Left forelimb (tissue), 1 donor: ENCODE measurements at regions not wholly inside any gene's neighbourhood (a gene's known extent, or its start where the extent isn't known, plus 50 kb on each side); places are given as distances from the start of the nearest gene placed in this dataset.
"Not testable (repeated sequence)": the region's sequence is repeated elsewhere in the genome, so short reads cannot be mapped to it uniquely, and the experiment has no call there.

Source experiments
- DNase-seq: peaks from one replicate; pipeline ENCODE4 v3.0.0-alpha.2; 2018; ENCODE audit warnings: low spot score

DNA sequence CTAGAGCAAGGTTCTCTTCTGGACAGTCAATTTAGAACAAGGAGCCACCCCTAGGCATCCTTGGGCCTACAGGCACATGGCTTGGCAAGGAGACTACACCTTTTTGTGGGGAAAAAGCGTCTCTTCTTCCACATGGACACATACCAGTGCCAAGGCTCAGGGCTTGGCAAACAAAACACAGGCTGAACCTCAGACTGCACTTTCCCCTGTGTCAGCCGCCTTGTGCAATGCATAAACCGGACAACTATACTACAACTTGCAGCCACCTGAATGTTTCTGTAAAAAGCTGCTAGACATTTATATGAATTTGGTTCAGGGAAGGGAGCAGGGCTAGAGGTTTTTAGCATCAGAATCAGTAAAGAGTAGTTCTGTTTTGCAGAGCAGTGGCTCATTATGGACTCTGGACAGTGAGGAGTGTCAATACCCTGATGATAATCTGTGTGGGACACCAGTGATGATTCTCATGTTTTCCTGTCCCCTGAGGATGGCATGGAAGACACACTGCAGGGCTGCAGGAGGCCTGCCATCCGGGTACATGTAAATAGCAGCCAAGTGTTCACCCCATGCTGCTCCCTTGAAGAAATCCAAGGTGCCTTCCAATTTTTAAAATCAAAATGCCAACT, 118.9 kb downstream of the GATA3 start:
- DNase-seq, result no peak

- DNase-seq, result no peak
Measured at GRCh38 chr10:8173866-8174243, 119.4 kb downstream of the GATA3 start.

- no peak for DNase-seq
Measured at GRCh38 chr10:8174762-8175161, 120.3 kb downstream of the GATA3 start.

GRCh38 chr10:8177526-8177925, 123.0 kb downstream of the GATA3 start:
- DNase-seq, result not testable (repeated sequence)

DNA sequence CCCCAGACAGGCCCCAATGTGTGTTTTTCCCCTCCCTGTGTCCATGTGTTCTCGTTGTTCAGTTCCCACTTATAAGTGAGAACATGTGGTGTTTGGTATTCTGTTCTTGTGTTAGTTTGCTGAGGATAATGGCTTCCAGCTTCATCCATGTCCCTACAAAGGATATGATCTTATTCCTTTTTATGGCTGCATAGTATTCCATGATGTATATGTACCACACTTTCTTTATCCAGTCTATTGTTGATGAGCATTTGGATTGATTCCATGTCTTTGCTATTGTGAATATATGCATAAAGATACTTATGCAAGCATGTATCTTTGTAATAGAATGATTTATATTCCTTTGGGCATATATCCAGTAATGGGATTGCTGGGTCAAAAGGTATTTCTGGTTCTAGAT, 125.3 kb downstream of the GATA3 start:
- not testable (repeated sequence) for DNase-seq

GRCh38 chr10:8180360-8181109, 126.0 kb downstream of the GATA3 start:
- DNase-seq, result no peak

GRCh38 chr10:8181496-8182157, 127.1 kb downstream of the GATA3 start:
- no peak for DNase-seq

DNA sequence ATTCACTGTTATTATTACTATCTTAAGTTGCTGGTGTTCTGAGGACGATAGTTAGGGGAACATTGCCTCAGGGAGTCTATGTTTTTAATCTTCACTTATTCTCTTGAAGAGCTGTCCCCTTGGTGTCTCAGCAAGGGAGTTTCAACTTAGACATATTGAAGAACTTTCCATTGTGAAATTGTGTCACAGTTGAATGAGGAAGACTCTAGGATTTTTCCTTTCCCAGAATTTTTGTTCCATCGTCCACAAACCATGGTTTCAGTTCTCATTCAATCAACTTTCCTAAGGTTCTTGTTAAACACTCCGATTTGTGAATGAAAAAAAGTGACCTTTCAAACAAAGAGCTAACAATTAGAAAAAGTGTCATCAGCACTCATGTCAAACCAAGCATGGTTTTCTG, 128.3 kb downstream of the GATA3 start:
- DNase-seq, result no peak

- DNase-seq, result no peak
Measured at GRCh38 chr10:8183241-8183704, 128.8 kb downstream of the GATA3 start.

- no peak for DNase-seq
Measured at GRCh38 chr10:8187171-8187666, 132.7 kb downstream of the GATA3 start.

DNA sequence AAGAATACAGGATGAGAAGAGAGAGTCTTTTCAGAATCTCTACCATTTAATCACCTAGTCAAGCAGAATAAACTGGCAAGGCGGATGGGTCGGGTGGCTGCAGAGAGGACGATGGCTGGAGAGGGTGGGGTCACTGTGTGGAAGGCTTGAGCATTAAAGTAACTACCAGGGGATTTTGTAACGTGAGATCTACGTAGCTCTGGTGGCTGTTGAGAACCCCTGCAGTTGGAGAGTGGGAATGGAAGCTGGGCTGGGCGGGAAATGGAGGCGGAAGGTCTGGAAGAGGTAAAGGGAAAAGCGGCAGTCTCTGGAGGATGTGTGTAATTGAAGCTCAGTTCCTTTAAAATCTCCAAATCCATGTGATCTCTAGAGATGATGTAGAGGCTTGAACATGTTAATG, 135.0 kb downstream of the GATA3 start:
- no peak for DNase-seq

DNA sequence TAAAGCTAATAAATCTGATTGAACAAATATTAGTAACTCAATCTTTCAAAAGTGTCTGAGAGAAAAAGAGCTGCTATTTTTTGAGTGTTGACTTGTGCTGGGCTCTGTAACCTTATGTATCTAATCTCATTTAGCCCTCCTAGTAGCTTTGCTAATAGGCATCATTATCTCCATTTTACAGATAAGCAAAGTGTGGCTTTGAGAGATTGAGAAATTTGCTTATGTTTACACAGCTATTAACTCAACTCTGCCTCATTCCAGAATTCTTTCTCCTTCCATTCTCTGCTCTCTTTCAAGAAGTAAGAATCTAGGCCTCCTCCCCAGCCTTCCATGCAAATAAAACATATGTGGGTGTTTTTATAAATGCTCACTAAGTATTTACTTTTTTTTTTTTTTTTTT, 137.8 kb downstream of the GATA3 start:
- no peak for DNase-seq

DNA sequence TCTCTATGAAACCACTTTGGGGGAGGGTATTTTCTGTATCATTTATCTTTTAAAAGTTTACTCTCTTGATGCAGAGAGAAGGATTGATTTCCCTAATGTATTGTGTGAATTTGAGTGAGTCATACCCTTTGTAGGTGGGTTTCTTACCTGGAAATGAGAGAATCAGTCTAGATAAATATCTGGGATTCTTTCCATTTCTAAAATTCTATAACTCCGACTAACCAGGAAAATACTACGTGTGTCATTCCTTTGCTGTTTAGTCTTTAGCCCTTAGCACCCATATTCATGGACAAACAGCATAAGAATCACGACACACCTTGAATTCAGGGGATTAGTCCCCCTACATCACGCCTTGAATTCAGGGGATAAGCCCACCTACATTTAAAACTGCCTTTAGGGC, 139.1 kb downstream of the GATA3 start:
- no peak for DNase-seq

- no peak for DNase-seq
Measured at GRCh38 chr10:8194050-8194449, 139.6 kb downstream of the GATA3 start.

DNA sequence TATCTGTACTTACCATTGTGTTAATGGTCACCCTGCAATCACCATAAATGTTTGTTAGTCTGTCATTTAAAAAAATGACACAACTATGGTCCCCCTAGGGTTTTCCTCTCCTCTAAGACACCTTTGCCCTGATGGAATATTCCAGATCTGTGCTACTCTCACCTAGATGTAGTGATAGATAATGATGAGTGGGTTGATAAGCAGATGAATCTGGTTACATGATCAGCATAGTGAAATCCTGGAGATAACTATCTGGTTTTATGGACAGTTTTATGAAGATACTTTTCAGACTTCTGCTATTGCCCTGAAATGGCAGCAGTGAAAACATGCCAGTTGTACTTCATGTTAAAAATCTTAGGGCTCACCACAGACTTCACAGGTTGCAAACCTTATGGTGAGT, 152.4 kb downstream of the GATA3 start:
- DNase-seq, result no peak

GRCh38 chr10:8211631-8212030, 157.1 kb downstream of the GATA3 start:
- no peak for DNase-seq

DNA sequence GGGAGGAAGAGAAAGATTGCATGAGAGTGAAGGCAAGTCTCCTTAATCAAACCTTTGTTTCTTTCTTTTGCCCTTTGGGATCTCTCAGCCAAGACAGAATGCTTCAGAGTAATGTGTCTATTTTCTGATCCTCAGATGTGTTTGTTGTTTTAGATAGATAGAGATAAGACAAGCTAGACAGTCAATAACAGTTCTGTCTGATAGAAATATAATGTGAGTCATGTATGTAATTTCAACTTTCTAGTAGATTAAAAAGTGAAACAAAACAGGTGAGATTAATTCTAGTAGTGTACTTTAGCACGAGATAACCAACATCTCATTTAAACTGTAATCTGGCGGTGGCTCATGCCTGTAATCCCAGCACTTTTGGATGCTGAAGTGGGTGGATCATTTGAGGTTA, 159.2 kb downstream of the GATA3 start:
- DNase-seq, result no peak

DNA sequence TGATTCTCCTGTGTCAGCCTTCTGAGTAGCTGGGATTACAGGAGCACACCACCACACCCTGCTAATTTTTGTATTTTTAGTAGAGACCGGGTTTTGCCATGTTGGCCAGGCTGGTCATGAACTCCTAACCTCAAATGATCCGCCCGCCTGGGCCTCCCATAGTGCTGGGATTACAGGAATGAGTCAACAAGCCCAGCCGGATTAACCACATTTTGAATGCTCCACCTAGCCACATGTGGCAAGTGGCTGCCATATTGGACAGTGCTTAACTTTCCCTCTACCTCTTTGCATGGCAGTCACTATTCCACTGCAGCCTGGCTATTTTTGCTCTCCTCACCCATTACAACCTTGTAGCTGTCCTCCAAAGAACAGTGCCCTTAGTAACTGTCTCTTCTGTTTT, 160.1 kb downstream of the GATA3 start:
- DNase-seq, result no peak

GRCh38 chr10:8216893-8217292, 162.4 kb downstream of the GATA3 start:
- DNase-seq, result no peak

DNA sequence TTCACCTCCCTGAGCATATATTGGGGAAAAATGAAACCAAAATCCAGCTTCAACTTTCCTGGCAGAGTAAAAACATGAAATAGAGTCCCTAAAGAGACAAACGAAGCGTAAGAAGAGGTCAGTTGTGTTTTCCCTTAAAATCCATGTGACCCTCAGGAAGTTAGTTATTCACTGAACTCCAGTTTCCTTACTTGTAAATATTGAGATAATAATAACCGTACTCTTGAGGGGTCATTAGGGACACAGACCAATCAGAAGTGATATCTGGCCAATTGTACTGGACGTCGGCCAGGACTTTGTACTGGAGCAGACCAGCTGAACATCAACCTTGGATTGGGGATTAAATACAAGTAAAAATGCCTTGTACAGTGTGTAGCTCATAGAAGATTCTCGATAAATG, 167.0 kb downstream of the GATA3 start:
- no peak for DNase-seq

GRCh38 chr10:8224591-8224990, 170.1 kb downstream of the GATA3 start:
- no peak for DNase-seq

DNA sequence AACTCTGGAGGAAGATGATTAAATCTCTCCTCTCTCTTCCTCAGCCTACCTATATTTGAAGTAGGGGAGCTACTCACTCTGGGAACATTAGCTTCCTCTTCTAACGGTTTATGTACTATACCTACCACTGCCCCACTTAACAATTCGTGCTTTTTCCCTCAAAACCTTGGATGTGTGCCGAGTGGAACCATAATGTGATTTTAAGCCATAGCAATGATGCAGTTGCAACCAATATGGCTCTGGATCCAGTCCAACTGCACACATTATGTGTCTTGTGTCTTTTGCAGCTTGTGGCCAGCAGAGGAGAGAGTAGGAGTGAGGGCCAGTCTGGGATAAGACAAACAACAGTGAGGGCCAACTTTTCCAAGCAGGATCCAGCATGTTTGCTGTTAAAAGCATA, 170.7 kb downstream of the GATA3 start:
- DNase-seq, result no peak

DNA sequence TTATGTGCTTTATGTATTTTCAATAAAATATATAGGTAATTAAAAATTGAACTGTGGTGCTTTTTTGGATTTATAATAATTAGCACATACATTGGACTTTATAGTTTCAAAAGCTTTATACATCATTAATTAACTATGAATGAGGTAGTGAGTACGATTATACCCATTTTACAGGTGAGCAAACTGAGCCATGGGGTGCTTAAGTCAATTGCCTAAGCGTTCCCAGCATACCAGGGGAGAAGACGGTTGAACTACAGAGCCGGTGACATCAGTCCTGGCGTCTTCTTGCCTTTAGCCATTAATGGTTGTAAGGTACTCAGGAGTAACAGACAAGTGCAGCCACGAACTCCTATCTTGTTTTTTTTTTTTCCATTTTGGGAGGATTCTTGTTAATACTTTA, 172.8 kb downstream of the GATA3 start:
- DNase-seq, result no peak
